Keratinocyte (primary cell): ENCODE measurements at regions not wholly inside any gene's neighbourhood (a gene's known extent, or its start where the extent isn't known, plus 50 kb on each side); places are given as distances from the start of the nearest gene placed in this dataset.

Source experiments
- DNase-seq: peaks from one replicate; pipeline ENCODE4 v3.0.0-alpha.2; 2011; ENCODE audit warnings: low read depth, missing footprints, low spot score
- FAIRE-seq: peaks from 2 replicates; lab custom pipeline; 2011; peaks lifted over from hg19 to GRCh38; lab: Jason Lieb, UNC
- H2AFZ ChIP-seq: 2 replicates; pipeline ENCODE4 v1.6.0; 2012; ENCODE audit warnings: low read length, control low read depth, inconsistent platforms; ENCODE audit not compliant: control insufficient read depth
- H3K27ac ChIP-seq: 2 replicates; pipeline ENCODE4 v1.5.1; 2011; ENCODE audit warnings: low read length; ENCODE audit not compliant: control insufficient read depth, insufficient read depth
- H3K27me3 ChIP-seq: 3 replicates; pipeline ENCODE4 v1.6.0; 2011; ENCODE audit warnings: low read length; ENCODE audit not compliant: control insufficient read depth, insufficient read depth; ENCODE audit errors: extremely low read depth
- H3K36me3 ChIP-seq, 2 experiments: 2 replicates in 1 of 2; 3 replicates in 1 of 2; pipeline ENCODE4 v1.5.1; 2011; ENCODE audit warnings: low read length in 2 of 2, mild to moderate bottlenecking in 1 of 2; ENCODE audit not compliant: control insufficient read depth in 2 of 2, insufficient read depth in 2 of 2; ENCODE audit errors: extremely low read depth in 1 of 2
- H3K4me1 ChIP-seq: 3 replicates; pipeline ENCODE4 v1.5.1; 2011; ENCODE audit warnings: low read length; ENCODE audit not compliant: control insufficient read depth, insufficient read depth; ENCODE audit errors: extremely low read depth
- H3K4me2 ChIP-seq: 3 replicates; pipeline ENCODE4 v1.6.0; 2011; ENCODE audit warnings: low read depth, low read length; ENCODE audit not compliant: control insufficient read depth, insufficient read depth; ENCODE audit errors: extremely low read depth
- H3K4me3 ChIP-seq, 3 experiments: fragments of 200-600 bp in 1 of 3; sonication (generic) in 1 of 3; 2 replicates in 2 of 3; 3 replicates in 1 of 3; pipeline ENCODE4 v1.5.1; 2011 to 2016; ENCODE audit warnings: low read length in 3 of 3, mild to moderate bottlenecking in 3 of 3, control low read depth in 2 of 3, inconsistent platforms in 1 of 3, low read depth in 1 of 3, mixed read lengths in 1 of 3, mixed run types in 1 of 3, moderate library complexity in 1 of 3; ENCODE audit not compliant: control insufficient read depth in 2 of 3, insufficient read depth in 2 of 3; ENCODE audit errors: extremely low read depth in 1 of 3
- H3K79me2 ChIP-seq: 2 replicates; pipeline ENCODE4 v1.6.0; 2012; ENCODE audit warnings: low read length; ENCODE audit not compliant: control insufficient read depth, insufficient read depth
- H3K9ac ChIP-seq: 3 replicates; pipeline ENCODE4 v1.6.0; 2011; ENCODE audit warnings: low read length; ENCODE audit not compliant: control insufficient read depth, insufficient read depth; ENCODE audit errors: extremely low read depth
- H3K9me1 ChIP-seq: 3 replicates; pipeline ENCODE4 v1.6.0; 2011; ENCODE audit warnings: low read length; ENCODE audit not compliant: control insufficient read depth, insufficient read depth; ENCODE audit errors: extremely low read depth
- H3K9me3 ChIP-seq: 2 replicates; pipeline ENCODE4 v1.5.1; 2012; ENCODE audit warnings: low read depth, low read length; ENCODE audit not compliant: control insufficient read depth
- H4K20me1 ChIP-seq: 3 replicates; pipeline ENCODE4 v1.6.0; 2011; ENCODE audit warnings: low read length; ENCODE audit not compliant: control insufficient read depth, insufficient read depth; ENCODE audit errors: extremely low read depth
- EZH2 ChIP-seq: IDR thresholded peaks from one replicate; pipeline ENCODE4 v1.6.1; 2012; ENCODE audit warnings: inconsistent platforms, mild to moderate bottlenecking, low read length, moderate library complexity
- dilution Hi-C: fragments of 300-500 bp; cut with MboI; formaldehyde crosslinking; loops from one replicate; pipeline ENCODE4 v1.7.0; 2020; ENCODE audit warnings: low sequenced_read_pairs; ENCODE audit not compliant: extremely low pct_ligation_motif_present
- TF ChIP-seq, protein P1 (sequence below), 3 experiments: IDR thresholded peaks in 1 of 3; conservative IDR thresholded peaks in 1 of 3; optimal IDR thresholded peaks in 1 of 3; 2 replicates in 2 of 3; 3 replicates in 1 of 3; pipeline versions ENCODE3 to v1.5.1; 2011; ENCODE audit warnings: low read length in 3 of 3, mild to moderate bottlenecking in 3 of 3, moderate library complexity in 2 of 3, control low read depth in 1 of 3, inconsistent platforms in 1 of 3; ENCODE audit not compliant: insufficient read depth in 2 of 3; ENCODE audit errors: extremely low read depth in 1 of 3

DNA sequence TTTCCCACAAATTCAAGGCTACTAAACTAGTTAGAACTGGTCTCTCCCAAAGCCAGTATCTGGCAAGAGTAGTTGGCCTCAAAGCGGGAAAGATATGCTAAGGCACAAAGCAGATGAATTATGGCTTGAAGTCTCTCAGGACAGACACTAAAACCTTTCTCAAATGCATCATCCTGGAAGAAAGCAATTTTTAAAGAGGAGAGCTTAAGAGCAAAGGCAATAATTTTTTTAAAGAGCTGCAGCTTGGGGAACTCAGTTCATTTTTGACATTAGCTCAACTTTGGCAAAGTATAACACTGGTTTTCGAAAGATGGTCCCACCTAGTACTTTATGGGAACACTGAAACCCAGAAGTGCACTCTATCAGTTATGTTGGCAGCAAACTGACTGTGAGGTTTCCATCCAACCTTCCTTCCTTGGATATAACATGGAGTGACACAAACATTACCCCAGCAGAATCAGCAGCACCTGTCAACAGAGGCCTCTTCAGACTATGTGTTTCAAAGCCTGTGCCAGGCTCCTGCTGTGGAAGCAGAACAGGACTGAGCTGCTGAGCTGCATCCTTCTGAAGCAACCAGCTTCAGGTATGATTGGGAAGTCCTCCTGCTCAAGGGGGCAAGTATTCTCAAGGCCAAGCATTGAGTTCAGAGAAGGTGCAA, 852.3 kb upstream of the HS3ST5 start:
- Histone ChIP-seq H3K79me2 (no peaks in the 10 kb centered on the region), H3K9me3 (no peaks in the 10 kb centered on the region), H3K36me3 (no peaks in the 10 kb centered on the region), H3K27ac (no peak overlapping the region), H2AFZ (no peak overlapping the region), H3K9ac (no peak overlapping the region), H4K20me1 (no peaks in the 10 kb centered on the region), H3K27me3 (no peaks in the 10 kb centered on the region), H3K4me2 (no peak overlapping the region), H3K4me1 (no peaks in the 10 kb centered on the region), H3K4me3 (no peak overlapping the region), H3K9me1 (no peaks in the 10 kb centered on the region)
- TF ChIP-seq, protein P1, sequence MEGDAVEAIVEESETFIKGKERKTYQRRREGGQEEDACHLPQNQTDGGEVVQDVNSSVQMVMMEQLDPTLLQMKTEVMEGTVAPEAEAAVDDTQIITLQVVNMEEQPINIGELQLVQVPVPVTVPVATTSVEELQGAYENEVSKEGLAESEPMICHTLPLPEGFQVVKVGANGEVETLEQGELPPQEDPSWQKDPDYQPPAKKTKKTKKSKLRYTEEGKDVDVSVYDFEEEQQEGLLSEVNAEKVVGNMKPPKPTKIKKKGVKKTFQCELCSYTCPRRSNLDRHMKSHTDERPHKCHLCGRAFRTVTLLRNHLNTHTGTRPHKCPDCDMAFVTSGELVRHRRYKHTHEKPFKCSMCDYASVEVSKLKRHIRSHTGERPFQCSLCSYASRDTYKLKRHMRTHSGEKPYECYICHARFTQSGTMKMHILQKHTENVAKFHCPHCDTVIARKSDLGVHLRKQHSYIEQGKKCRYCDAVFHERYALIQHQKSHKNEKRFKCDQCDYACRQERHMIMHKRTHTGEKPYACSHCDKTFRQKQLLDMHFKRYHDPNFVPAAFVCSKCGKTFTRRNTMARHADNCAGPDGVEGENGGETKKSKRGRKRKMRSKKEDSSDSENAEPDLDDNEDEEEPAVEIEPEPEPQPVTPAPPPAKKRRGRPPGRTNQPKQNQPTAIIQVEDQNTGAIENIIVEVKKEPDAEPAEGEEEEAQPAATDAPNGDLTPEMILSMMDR (optimal IDR thresholded peaks at IDR 0.05 in 1 of 3, IDR thresholded peaks at IDR 0.05 in 1 of 3, conservative IDR thresholded peaks at IDR 0.05 in 1 of 3; ENCODE audit: extremely low read depth in 1 of 3, insufficient read depth in 2 of 3, low read length in 3 of 3): no peak
- TF ChIP-seq EZH2: no peak
- DNase-seq (no peak), FAIRE-seq (no peak)
- dilution Hi-C loops: no loop called here

DNA sequence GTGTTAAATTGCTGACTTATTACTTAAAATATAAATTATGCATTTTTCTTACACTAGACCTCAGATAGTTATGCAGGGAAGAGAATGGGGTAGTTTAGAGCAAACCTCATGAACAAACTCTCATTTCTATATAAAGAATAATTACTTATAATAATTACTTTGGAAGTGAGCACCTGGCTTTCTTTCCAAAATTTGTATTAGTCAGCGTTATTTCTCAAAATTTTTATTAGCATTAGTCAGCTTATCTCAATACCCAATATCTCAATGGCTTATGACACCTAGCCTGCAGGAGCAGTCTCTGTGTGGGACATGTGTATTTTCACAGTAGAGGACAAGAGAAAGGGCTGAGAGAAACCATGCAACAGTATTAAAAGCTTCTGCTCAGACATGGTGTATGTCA, 849.2 kb upstream of the HS3ST5 start:
- Histone ChIP-seq H3K27me3 (no peaks in the 10 kb centered on the region), H3K4me2 (no peak overlapping the region), H3K9me1 (no peaks in the 10 kb centered on the region), H3K27ac (no peak overlapping the region), H3K9ac (no peak overlapping the region), H4K20me1 (no peaks in the 10 kb centered on the region), H3K4me3 (no peak overlapping the region), H3K79me2 (no peaks in the 10 kb centered on the region), H3K36me3 (no peaks in the 10 kb centered on the region), H2AFZ (no peak overlapping the region), H3K9me3 (no peaks in the 10 kb centered on the region), H3K4me1 (no peaks in the 10 kb centered on the region)
- TF ChIP-seq EZH2: no peak
- TF ChIP-seq, protein P1 (optimal IDR thresholded peaks at IDR 0.05 in 1 of 3, IDR thresholded peaks at IDR 0.05 in 1 of 3, conservative IDR thresholded peaks at IDR 0.05 in 1 of 3; ENCODE audit: extremely low read depth in 1 of 3, insufficient read depth in 2 of 3, low read length in 3 of 3): no peak
- no peak for DNase-seq
- no peak for FAIRE-seq
- dilution Hi-C loops: no loop called here
